Activated CD4-positive, alpha-beta T cell treated with anti-CD3 and anti-CD28 coated beads, Interleukin-2, amount 50 U/mL, for 1 hour (primary cell): ENCODE measurements at regions not wholly inside any gene's neighbourhood (a gene's known extent, or its start where the extent isn't known, plus 50 kb on each side); places are given as distances from the start of the nearest gene placed in this dataset.
A peak's percentile ranks its signal among the peaks of the same experiment; 100 is the strongest.
"Not testable (repeated sequence)": the region's sequence is repeated elsewhere in the genome, so short reads cannot be mapped to it uniquely, and the experiment has no call there.

Source experiments
- DNase-seq: peaks from one replicate; pipeline ENCODE4 v3.0.0-alpha.2; 2020

GRCh38 chr21:6363591-6363990 lies 4157.8 kb upstream of the TPTE start:
- not testable (repeated sequence) for DNase-seq

GRCh38 chr21:6368824-6369223 lies 4152.6 kb upstream of the TPTE start:
- DNase-seq: not testable (repeated sequence)

DNA sequence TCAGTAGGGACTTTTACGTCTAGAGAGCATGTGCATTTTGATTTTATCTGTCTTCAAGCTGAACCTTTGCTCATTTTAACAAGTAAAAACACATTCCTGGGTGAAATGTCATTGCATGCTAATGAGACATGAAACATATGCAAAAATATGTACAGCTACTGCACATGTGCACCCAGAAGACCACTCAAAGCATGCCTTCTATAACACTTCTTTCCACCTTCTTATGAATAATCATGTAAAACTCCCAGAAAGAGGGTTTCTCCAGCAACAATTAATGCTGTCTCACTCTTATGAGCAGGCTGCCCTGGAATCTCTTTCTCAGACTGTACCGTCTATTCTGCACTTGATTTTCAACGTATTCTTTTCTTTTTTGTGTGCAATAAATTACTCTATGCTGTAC lies 4148.1 kb upstream of the TPTE start:
- DNase-seq: not testable (repeated sequence)

GRCh38 chr21:6374232-6374631 lies 4147.2 kb upstream of the TPTE start:
- DNase-seq: peak; percentile 9

GRCh38 chr21:6374926-6375325 lies 4146.5 kb upstream of the TPTE start:
- not testable (repeated sequence) for DNase-seq

DNA sequence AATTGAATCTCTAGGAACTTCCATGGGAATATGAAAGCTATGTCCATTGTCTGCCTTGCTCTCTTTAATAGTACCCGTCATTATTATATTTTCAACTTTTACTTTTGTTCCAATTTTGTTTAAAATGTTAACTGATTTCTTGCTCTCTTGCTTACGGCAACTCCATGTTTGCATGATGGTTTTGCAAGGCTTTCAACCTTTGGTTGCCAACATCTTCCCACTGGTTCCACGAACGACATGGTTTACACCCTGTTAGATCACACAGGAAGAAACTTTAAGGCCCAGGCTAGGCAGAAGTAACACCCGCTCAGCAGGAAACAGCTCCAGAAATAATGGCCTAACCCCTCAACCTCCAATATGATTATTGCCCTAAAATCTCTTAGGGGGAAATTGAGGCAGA lies 4145.6 kb upstream of the TPTE start:
- not testable (repeated sequence) for DNase-seq

DNA sequence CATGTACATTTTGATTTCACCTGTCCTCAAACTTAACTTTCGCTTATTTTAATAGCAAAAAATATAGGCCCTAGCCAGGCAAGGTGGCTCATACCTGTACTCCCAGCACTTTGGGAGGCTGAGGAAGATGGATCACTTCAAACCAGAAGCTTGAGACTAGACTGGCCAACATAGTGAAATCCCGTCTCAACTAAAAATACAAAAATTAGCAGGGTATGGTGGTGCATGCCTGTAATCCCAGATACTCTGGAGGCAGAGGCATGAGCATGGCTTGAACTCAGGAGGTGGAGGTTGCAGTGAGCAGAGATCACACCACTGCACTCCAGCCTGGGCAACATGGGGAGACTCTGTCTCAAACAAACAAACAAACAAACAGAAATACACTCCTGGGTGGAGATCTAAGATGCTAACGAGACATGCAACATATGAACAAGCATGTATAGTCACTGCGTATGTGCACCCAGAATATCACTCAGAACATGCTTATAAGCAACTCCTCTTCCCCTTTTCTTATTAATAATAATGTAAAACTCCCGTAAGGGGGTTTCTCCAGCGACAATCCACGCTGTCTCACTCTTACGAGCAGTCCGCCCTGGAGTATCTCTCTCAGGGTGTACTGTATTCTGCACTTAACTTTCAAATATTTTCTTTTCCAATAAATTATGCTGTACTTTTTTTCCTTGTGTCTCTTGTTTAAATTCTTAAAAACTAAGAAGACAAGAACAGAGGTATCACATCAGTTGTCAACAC lies 4144.9 kb upstream of the TPTE start:
- DNase-seq: not testable (repeated sequence)
